ENCODE measurements at regions not wholly inside any gene's neighbourhood (a gene's known extent, or its start where the extent isn't known, plus 50 kb on each side); places are given as distances from the start of the nearest gene placed in this dataset.

- no TSS peak for BruUV-seq (replicated peaks)
- no peak overlapping the region for H3K4me3 Mint-ChIP-seq (ENCODE audit: low read depth, unreplicated experiment)
- peaks cover 5% of the 10 kb centered on the region for H3K36me3 Mint-ChIP-seq (ENCODE audit: insufficient read depth, unreplicated experiment)
- no peak for DNase-seq
- peaks cover 3% of the 10 kb centered on the region for H3K9me3 Mint-ChIP-seq (ENCODE audit: low read depth, unreplicated experiment)
- CTCF ChIA-PET: no interaction called here
- peaks cover 8% of the 10 kb centered on the region for H3K4me1 Mint-ChIP-seq (ENCODE audit: low read depth, unreplicated experiment)
- intact Hi-C loops (cut with micrococcal nuclease; ENCODE audit: unreplicated experiment): no loop called here
- TF ChIP-seq, protein P1, sequence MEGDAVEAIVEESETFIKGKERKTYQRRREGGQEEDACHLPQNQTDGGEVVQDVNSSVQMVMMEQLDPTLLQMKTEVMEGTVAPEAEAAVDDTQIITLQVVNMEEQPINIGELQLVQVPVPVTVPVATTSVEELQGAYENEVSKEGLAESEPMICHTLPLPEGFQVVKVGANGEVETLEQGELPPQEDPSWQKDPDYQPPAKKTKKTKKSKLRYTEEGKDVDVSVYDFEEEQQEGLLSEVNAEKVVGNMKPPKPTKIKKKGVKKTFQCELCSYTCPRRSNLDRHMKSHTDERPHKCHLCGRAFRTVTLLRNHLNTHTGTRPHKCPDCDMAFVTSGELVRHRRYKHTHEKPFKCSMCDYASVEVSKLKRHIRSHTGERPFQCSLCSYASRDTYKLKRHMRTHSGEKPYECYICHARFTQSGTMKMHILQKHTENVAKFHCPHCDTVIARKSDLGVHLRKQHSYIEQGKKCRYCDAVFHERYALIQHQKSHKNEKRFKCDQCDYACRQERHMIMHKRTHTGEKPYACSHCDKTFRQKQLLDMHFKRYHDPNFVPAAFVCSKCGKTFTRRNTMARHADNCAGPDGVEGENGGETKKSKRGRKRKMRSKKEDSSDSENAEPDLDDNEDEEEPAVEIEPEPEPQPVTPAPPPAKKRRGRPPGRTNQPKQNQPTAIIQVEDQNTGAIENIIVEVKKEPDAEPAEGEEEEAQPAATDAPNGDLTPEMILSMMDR (IDR thresholded peaks at IDR 0.05; ENCODE audit: unreplicated experiment): no peak
- no peaks in the 10 kb centered on the region for H3K27me3 Mint-ChIP-seq (ENCODE audit: unreplicated experiment)
- H3K27ac Mint-ChIP-seq (ENCODE audit: unreplicated experiment): no peak overlapping the region
Measured at GRCh38 chr9:115625251-115625650, 507.3 kb upstream of the TNC start.

- H3K4me1 Mint-ChIP-seq (ENCODE audit: low read depth, unreplicated experiment): peaks cover 8% of the 10 kb centered on the region
- intact Hi-C loops (cut with micrococcal nuclease; ENCODE audit: unreplicated experiment): no loop called here
- H3K9me3 Mint-ChIP-seq (ENCODE audit: low read depth, unreplicated experiment): no peaks in the 10 kb centered on the region
- H3K27me3 Mint-ChIP-seq (ENCODE audit: unreplicated experiment): no peaks in the 10 kb centered on the region
- H3K27ac Mint-ChIP-seq (ENCODE audit: unreplicated experiment): no peak overlapping the region
- H3K4me3 Mint-ChIP-seq (ENCODE audit: low read depth, unreplicated experiment): no peak overlapping the region
- BruUV-seq (replicated peaks): no TSS peak
- CTCF ChIA-PET: no interaction called here
- no peak for DNase-seq
- H3K36me3 Mint-ChIP-seq (ENCODE audit: insufficient read depth, unreplicated experiment): peaks cover 5% of the 10 kb centered on the region
- TF ChIP-seq, protein P1 (IDR thresholded peaks at IDR 0.05; ENCODE audit: unreplicated experiment): no peak
Measured at GRCh38 chr9:115625954-115626353, 508.0 kb upstream of the TNC start.

DNA sequence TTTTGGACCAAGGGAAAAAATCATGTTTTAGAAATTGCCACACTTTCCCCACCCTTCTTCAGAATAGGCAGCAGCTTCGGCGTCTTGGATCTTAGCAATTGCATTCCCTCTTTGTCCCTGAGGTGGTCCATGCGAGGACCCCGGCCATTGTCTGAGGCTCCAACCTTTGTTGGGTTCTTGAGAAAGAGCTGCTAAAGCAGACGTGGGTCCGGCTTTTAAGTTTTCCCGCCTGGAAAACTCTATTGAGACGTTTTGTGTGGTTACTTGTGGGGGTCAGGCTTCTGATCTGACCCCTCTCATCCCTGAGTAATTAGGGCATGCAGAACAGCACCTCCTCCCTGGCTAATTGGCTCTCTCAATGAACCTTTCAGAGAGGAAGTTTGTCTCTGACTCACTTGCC lies 509.6 kb upstream of the TNC start:
- Mint-ChIP-seq H3K27me3 (ENCODE audit: unreplicated experiment) (no peaks in the 10 kb centered on the region), H3K27ac (ENCODE audit: unreplicated experiment) (no peak overlapping the region), H3K36me3 (ENCODE audit: insufficient read depth, unreplicated experiment) (peaks cover 5% of the 10 kb centered on the region), H3K4me1 (ENCODE audit: low read depth, unreplicated experiment) (peaks cover 8% of the 10 kb centered on the region), H3K9me3 (ENCODE audit: low read depth, unreplicated experiment) (no peaks in the 10 kb centered on the region), H3K4me3 (ENCODE audit: low read depth, unreplicated experiment) (no peak overlapping the region)
- DNase-seq: no peak
- no TSS peak for BruUV-seq (replicated peaks)
- intact Hi-C loops (cut with micrococcal nuclease; ENCODE audit: unreplicated experiment): no loop called here
- CTCF ChIA-PET: no interaction called here
- TF ChIP-seq, protein P1 (IDR thresholded peaks at IDR 0.05; ENCODE audit: unreplicated experiment): no peak

GRCh38 chr9:115628426-115628825 lies 510.5 kb upstream of the TNC start:
- Mint-ChIP-seq H3K27ac (ENCODE audit: unreplicated experiment) (no peak overlapping the region), H3K4me3 (ENCODE audit: low read depth, unreplicated experiment) (no peak overlapping the region), H3K36me3 (ENCODE audit: insufficient read depth, unreplicated experiment) (peaks cover 5% of the 10 kb centered on the region), H3K9me3 (ENCODE audit: low read depth, unreplicated experiment) (no peaks in the 10 kb centered on the region), H3K4me1 (ENCODE audit: low read depth, unreplicated experiment) (peaks cover 8% of the 10 kb centered on the region), H3K27me3 (ENCODE audit: unreplicated experiment) (no peaks in the 10 kb centered on the region)
- TF ChIP-seq, protein P1 (IDR thresholded peaks at IDR 0.05; ENCODE audit: unreplicated experiment): no peak
- CTCF ChIA-PET: no interaction called here
- intact Hi-C loops (cut with micrococcal nuclease; ENCODE audit: unreplicated experiment): no loop called here
- DNase-seq: no peak
- BruUV-seq (replicated peaks): no TSS peak

All from Calu3 (cell line).